RPMI7951 (cell line): ENCODE measurements at regions not wholly inside any gene's neighbourhood (a gene's known extent, or its start where the extent isn't known, plus 50 kb on each side); places are given as distances from the start of the nearest gene placed in this dataset.

Experiments used
- DNase-seq: peaks from one replicate; pipeline ENCODE4 v3.0.0-alpha.2; 2012; ENCODE audit warnings: low read depth

GRCh38 chr3:99542767-99543518, 95.5 kb upstream of the COL8A1 start:
- DNase-seq: no peak

GRCh38 chr3:99541181-99541580, 97.2 kb upstream of the COL8A1 start:
- DNase-seq: no peak

- no peak for DNase-seq
These were observed 101.0 kb upstream of the COL8A1 start for GRCh38 chr3:99537416-99537815.

- no peak for DNase-seq
These were observed 101.7 kb upstream of the COL8A1 start for GRCh38 chr3:99536555-99537314.

- DNase-seq: peak; percentile 84
These were observed 103.3 kb upstream of the COL8A1 start for GRCh38 chr3:99534951-99535704.

- DNase-seq: peak; percentile 86
These were observed 106.1 kb upstream of the COL8A1 start for GRCh38 chr3:99532246-99532645.

- no peak for DNase-seq
These were observed 109.1 kb upstream of the COL8A1 start for GRCh38 chr3:99529265-99529664.

- DNase-seq: no peak
These were observed 111.5 kb upstream of the COL8A1 start for GRCh38 chr3:99526921-99527320.

- no peak for DNase-seq
These were observed 113.8 kb upstream of the COL8A1 start for GRCh38 chr3:99524559-99524958.

GRCh38 chr3:99523431-99524127, 114.8 kb upstream of the COL8A1 start:
- DNase-seq: no peak

GRCh38 chr3:99522147-99522546, 116.2 kb upstream of the COL8A1 start:
- DNase-seq: no peak

GRCh38 chr3:99521551-99521950, 116.8 kb upstream of the COL8A1 start:
- no peak for DNase-seq

GRCh38 chr3:99520513-99520912, 117.9 kb upstream of the COL8A1 start:
- DNase-seq: no peak

GRCh38 chr3:99516936-99517335, 121.5 kb upstream of the COL8A1 start:
- no peak for DNase-seq

GRCh38 chr3:99515891-99516290, 122.5 kb upstream of the COL8A1 start:
- no peak for DNase-seq

GRCh38 chr3:99509224-99509623, 129.2 kb upstream of the COL8A1 start:
- DNase-seq: peak; percentile 85

GRCh38 chr3:99508191-99508590, 130.2 kb upstream of the COL8A1 start:
- DNase-seq: peak; percentile 24

- peak; percentile 97 for DNase-seq
These were observed 132.6 kb upstream of the COL8A1 start for GRCh38 chr3:99505646-99506269.

- DNase-seq: peak; percentile 34
These were observed 133.2 kb upstream of the COL8A1 start for GRCh38 chr3:99505200-99505599.

- peak; percentile 88 for DNase-seq
These were observed 134.1 kb upstream of the COL8A1 start for GRCh38 chr3:99504258-99504657.

- DNase-seq: peak; percentile 33
These were observed 135.0 kb upstream of the COL8A1 start for GRCh38 chr3:99503350-99503749.
